Omental fat pad (tissue), 3 donors: ENCODE measurements at regions not wholly inside any gene's neighbourhood (a gene's known extent, or its start where the extent isn't known, plus 50 kb on each side); places are given as distances from the start of the nearest gene placed in this dataset.

Experiments used
- ATAC-seq: fragments of 150-250 bp; one replicate; pipeline ENCODE4 v1.9.1; 2016; ENCODE audit warnings: mild to moderate bottlenecking, moderate library complexity; ENCODE audit not compliant: low FRiP score
- DNase-seq: peaks from one replicate; pipeline ENCODE4 v3.0.0-alpha.2; 2019; ENCODE audit warnings: low spot score
- CTCF ChIP-seq, 3 donors: fragments of 450-650 bp; IDR thresholded peaks; one replicate each; pipeline ENCODE4 v1.5.1; 2016 to 2017; ENCODE audit warnings: antibody characterized with exemption in 3 of 3, mild to moderate bottlenecking in 3 of 3, moderate library complexity in 2 of 3

GRCh38 chr3:161794551-161794950 is 297.9 kb downstream of the OTOL1 start:
- DNase-seq (no peak), ATAC-seq (no peak)
- TF ChIP-seq CTCF (IDR thresholded peaks at IDR 0.05), result no peak

GRCh38 chr3:161796312-161796711 is 299.7 kb downstream of the OTOL1 start:
- TF ChIP-seq CTCF (IDR thresholded peaks at IDR 0.05), result no peak
- peak; percentile 54 for ATAC-seq
- DNase-seq, result no peak

- peak; percentile 48 for ATAC-seq
- DNase-seq, result no peak
- TF ChIP-seq CTCF (IDR thresholded peaks at IDR 0.05), result no peak
These were observed 300.2 kb downstream of the OTOL1 start for GRCh38 chr3:161796780-161797179.

GRCh38 chr3:161798016-161798415 is 301.4 kb downstream of the OTOL1 start:
- no peak for ATAC-seq
- no peak for DNase-seq
- TF ChIP-seq CTCF (IDR thresholded peaks at IDR 0.05), result no peak

GRCh38 chr3:161800985-161801559 is 304.5 kb downstream of the OTOL1 start:
- DNase-seq, result no peak
- TF ChIP-seq CTCF (IDR thresholded peaks at IDR 0.05), result no peak
- ATAC-seq, result no peak

- ATAC-seq, result no peak
- DNase-seq, result no peak
- TF ChIP-seq CTCF (IDR thresholded peaks at IDR 0.05), result no peak
These were observed 321.5 kb downstream of the OTOL1 start for GRCh38 chr3:161818106-161818505.

- ATAC-seq, result no peak
- TF ChIP-seq CTCF (IDR thresholded peaks at IDR 0.05), result no peak
- no peak for DNase-seq
These were observed 325.0 kb downstream of the OTOL1 start for GRCh38 chr3:161821591-161821990.
